Caco-2 (cell line): ENCODE measurements at regions not wholly inside any gene's neighbourhood (a gene's known extent, or its start where the extent isn't known, plus 50 kb on each side); places are given as distances from the start of the nearest gene placed in this dataset.
"Not testable (repeated sequence)": the region's sequence is repeated elsewhere in the genome, so short reads cannot be mapped to it uniquely, and the experiment has no call there.

ENCODE experiments used
- BruUV-seq: library from RNA; stranded (reverse); fragments of 400-500 nt; replicated peaks from 2 replicates; lab custom pipeline; 2021; lab: Mats Ljungman, UMichigan
- CTCF ChIA-PET: fragments of 300-600 bp; sonication (Branson Sonifier 250); formaldehyde crosslinking; loops from one replicate; lab custom pipeline; 2022; ENCODE audit warnings: antibody characterized with exemption; lab: Charles Lee
- POLR2A ChIA-PET: fragments of 300-600 bp; sonication (Branson Sonifier 250); formaldehyde crosslinking; loops from one replicate; lab custom pipeline; 2022; ENCODE audit warnings: antibody characterized with exemption; lab: Charles Lee
- DNase-seq, 2 experiments: peaks; one replicate each; pipeline versions ENCODE4 v3.0.0 to v3.0.0-alpha.2; 2020 to 2022
- H3K27me3 ChIP-seq: replicated peaks from 2 replicates; pipeline ENCODE4 v1.6.0; 2011; ENCODE audit warnings: low read length; ENCODE audit not compliant: control insufficient read depth, insufficient read depth
- H3K36me3 ChIP-seq: 2 replicates; pipeline ENCODE4 v1.5.1; 2011; ENCODE audit warnings: low read length; ENCODE audit not compliant: control insufficient read depth, insufficient read depth
- H3K4me1 ChIP-seq: fragments of 250-450 bp; sonication (Bioruptor Pico); 2 replicates; pipeline ENCODE4 v1.5.1; 2020; ENCODE audit warnings: mild to moderate bottlenecking
- H3K4me3 ChIP-seq: 2 replicates; pipeline ENCODE4 v1.5.1; 2011; ENCODE audit warnings: low read depth, mild to moderate bottlenecking, control low read depth, low read length
- H3K9me3 ChIP-seq: fragments of 250-450 bp; sonication (Bioruptor Pico); 2 replicates; pipeline ENCODE4 v1.5.1; 2020; ENCODE audit warnings: mild to moderate bottlenecking, moderate library complexity
- H3K27ac Mint-ChIP-seq: one replicate; pipeline ENCODE4 v1.8.0; 2022; ENCODE audit warnings: mixed read lengths; ENCODE audit not compliant: unreplicated experiment
- H3K27me3 Mint-ChIP-seq: one replicate; pipeline ENCODE4 v1.8.0; 2022; ENCODE audit warnings: mixed read lengths; ENCODE audit not compliant: insufficient read depth, unreplicated experiment
- H3K36me3 Mint-ChIP-seq: one replicate; pipeline ENCODE4 v1.8.0; 2022; ENCODE audit warnings: mild to moderate bottlenecking, mixed read lengths; ENCODE audit not compliant: insufficient read depth, unreplicated experiment
- H3K4me1 Mint-ChIP-seq: one replicate; pipeline ENCODE4 v1.8.0; 2022; ENCODE audit warnings: low read depth, mixed read lengths; ENCODE audit not compliant: unreplicated experiment
- H3K4me3 Mint-ChIP-seq: one replicate; pipeline ENCODE4 v1.8.0; 2022; ENCODE audit warnings: mild to moderate bottlenecking, moderate library complexity, mixed read lengths; ENCODE audit not compliant: unreplicated experiment
- H3K9me3 Mint-ChIP-seq: one replicate; pipeline ENCODE4 v1.8.0; 2022; ENCODE audit warnings: mixed read lengths; ENCODE audit not compliant: unreplicated experiment
- CTCF ChIP-seq, 2 experiments: fragments of 200-600 bp in 1 of 2; IDR thresholded peaks; 1 replicate in 1 of 2; 2 replicates in 1 of 2; pipeline versions ENCODE4 v1.5.1 to v1.8.0; 2011 to 2022; ENCODE audit warnings: antibody characterized with exemption in 1 of 2, control low read depth in 1 of 2, inconsistent platforms in 1 of 2, low read depth in 1 of 2, low read length in 1 of 2, mild to moderate bottlenecking in 1 of 2, moderate library complexity in 1 of 2; ENCODE audit not compliant: insufficient read depth in 1 of 2, severe bottlenecking in 1 of 2, unreplicated experiment in 1 of 2
- intact Hi-C: fragments of 100-400 bp; cut with micrococcal nuclease; formaldehyde crosslinking; loops from one replicate; pipeline ENCODE4 v1.10.0; 2022; ENCODE audit not compliant: unreplicated experiment

GRCh38 chr3:166265153-166265552, 427.9 kb upstream of the BCHE start:
- Mint-ChIP-seq H3K9me3 (no peaks in the 10 kb centered on the region), H3K4me1 (no peaks in the 10 kb centered on the region), H3K27me3 (no peaks in the 10 kb centered on the region), H3K36me3 (no peaks in the 10 kb centered on the region), H3K27ac (no peak overlapping the region), H3K4me3 (no peak overlapping the region)
- no peak for TF ChIP-seq CTCF (IDR thresholded peaks at IDR 0.05; ENCODE audit: insufficient read depth in 1 of 2, low read depth in 1 of 2, low read length in 1 of 2, severe bottlenecking in 1 of 2, unreplicated experiment in 1 of 2)
- Histone ChIP-seq H3K4me1 (no peaks in the 10 kb centered on the region), H3K4me3 (no peak overlapping the region), H3K9me3 (no peaks in the 10 kb centered on the region), H3K27me3 (no peaks in the 10 kb centered on the region), H3K36me3 (no peaks in the 10 kb centered on the region)
- intact Hi-C loops = loop anchor here (10.0 kb wide), 1 partner anchor 300 kb away; no protein-coding TSS in a partner anchor
- DNase-seq = no peak
- ChIA-PET CTCF (no interaction called here), POLR2A (no interaction called here)
- BruUV-seq = no TSS peak

GRCh38 chr3:166263460-166263859, 426.2 kb upstream of the BCHE start:
- POLR2A ChIA-PET = no interaction called here
- no TSS peak for BruUV-seq
- H3K27me3 Mint-ChIP-seq = no peaks in the 10 kb centered on the region

GRCh38 chr3:166258293-166258850, 421.1 kb upstream of the BCHE start:
- DNase-seq, POLR2A ChIA-PET, H3K4me1 Mint-ChIP-seq, H3K27ac Mint-ChIP-seq, H3K36me3 ChIP-seq, H3K9me3 Mint-ChIP-seq, H3K36me3 Mint-ChIP-seq, H3K4me3 Mint-ChIP-seq, H3K27me3 ChIP-seq, BruUV-seq, H3K27me3 Mint-ChIP-seq, H3K4me1 ChIP-seq, CTCF ChIA-PET, intact Hi-C loops, H3K4me3 ChIP-seq, H3K9me3 ChIP-seq: not testable (repeated sequence)

More at GRCh38 chr3:166263460-166263859, 426.2 kb upstream of the BCHE start:
- DNase-seq = no peak
- intact Hi-C loops = loop anchor here (1.0 to 10.0 kb wide), 2 partner anchors 163 to 301 kb away; no protein-coding TSS in a partner anchor
- no peak overlapping the region for H3K27ac Mint-ChIP-seq
- H3K36me3 ChIP-seq = no peaks in the 10 kb centered on the region
- H3K27me3 ChIP-seq = no peaks in the 10 kb centered on the region
- no peak overlapping the region for H3K4me3 ChIP-seq
- H3K4me1 Mint-ChIP-seq = no peaks in the 10 kb centered on the region
- H3K4me1 ChIP-seq = no peaks in the 10 kb centered on the region
- TF ChIP-seq CTCF (IDR thresholded peaks at IDR 0.05; ENCODE audit: insufficient read depth in 1 of 2, low read depth in 1 of 2, low read length in 1 of 2, severe bottlenecking in 1 of 2, unreplicated experiment in 1 of 2) = no peak
- CTCF ChIA-PET = no interaction called here
- no peaks in the 10 kb centered on the region for H3K9me3 Mint-ChIP-seq
- no peaks in the 10 kb centered on the region for H3K36me3 Mint-ChIP-seq
- H3K4me3 Mint-ChIP-seq = no peak overlapping the region
- H3K9me3 ChIP-seq = no peaks in the 10 kb centered on the region
